ENCODE measurements at regions not wholly inside any gene's neighbourhood (a gene's known extent, or its start where the extent isn't known, plus 50 kb on each side); places are given as distances from the start of the nearest gene placed in this dataset.

- TF ChIP-seq, protein P1, sequence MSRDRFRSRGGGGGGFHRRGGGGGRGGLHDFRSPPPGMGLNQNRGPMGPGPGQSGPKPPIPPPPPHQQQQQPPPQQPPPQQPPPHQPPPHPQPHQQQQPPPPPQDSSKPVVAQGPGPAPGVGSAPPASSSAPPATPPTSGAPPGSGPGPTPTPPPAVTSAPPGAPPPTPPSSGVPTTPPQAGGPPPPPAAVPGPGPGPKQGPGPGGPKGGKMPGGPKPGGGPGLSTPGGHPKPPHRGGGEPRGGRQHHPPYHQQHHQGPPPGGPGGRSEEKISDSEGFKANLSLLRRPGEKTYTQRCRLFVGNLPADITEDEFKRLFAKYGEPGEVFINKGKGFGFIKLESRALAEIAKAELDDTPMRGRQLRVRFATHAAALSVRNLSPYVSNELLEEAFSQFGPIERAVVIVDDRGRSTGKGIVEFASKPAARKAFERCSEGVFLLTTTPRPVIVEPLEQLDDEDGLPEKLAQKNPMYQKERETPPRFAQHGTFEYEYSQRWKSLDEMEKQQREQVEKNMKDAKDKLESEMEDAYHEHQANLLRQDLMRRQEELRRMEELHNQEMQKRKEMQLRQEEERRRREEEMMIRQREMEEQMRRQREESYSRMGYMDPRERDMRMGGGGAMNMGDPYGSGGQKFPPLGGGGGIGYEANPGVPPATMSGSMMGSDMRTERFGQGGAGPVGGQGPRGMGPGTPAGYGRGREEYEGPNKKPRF (IDR thresholded peaks at IDR 0.05; ENCODE audit: low read depth, low read length), result no peak
- TF ChIP-seq, protein P2, sequence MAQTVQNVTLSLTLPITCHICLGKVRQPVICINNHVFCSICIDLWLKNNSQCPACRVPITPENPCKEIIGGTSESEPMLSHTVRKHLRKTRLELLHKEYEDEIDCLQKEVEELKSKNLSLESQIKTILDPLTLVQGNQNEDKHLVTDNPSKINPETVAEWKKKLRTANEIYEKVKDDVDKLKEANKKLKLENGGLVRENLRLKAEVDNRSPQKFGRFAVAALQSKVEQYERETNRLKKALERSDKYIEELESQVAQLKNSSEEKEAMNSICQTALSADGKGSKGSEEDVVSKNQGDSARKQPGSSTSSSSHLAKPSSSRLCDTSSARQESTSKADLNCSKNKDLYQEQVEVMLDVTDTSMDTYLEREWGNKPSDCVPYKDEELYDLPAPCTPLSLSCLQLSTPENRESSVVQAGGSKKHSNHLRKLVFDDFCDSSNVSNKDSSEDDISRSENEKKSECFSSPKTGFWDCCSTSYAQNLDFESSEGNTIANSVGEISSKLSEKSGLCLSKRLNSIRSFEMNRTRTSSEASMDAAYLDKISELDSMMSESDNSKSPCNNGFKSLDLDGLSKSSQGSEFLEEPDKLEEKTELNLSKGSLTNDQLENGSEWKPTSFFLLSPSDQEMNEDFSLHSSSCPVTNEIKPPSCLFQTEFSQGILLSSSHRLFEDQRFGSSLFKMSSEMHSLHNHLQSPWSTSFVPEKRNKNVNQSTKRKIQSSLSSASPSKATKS (CRISPR knock-in tag; IDR thresholded peaks at IDR 0.05), result no peak
- TF ChIP-seq ZBTB34 (CRISPR knock-in tag; IDR thresholded peaks at IDR 0.05) (no peak), NR3C1 (CRISPR knock-in tag; IDR thresholded peaks at IDR 0.05) (no peak), SMC3 (conservative IDR thresholded peaks at IDR 0.05; ENCODE audit: insufficient read depth, low read depth, low read length) (0 out of 2 replicates have a peak, but pooled peaks have one; percentile 21), FOXJ3 (CRISPR knock-in tag; IDR thresholded peaks at IDR 0.05) (no peak), BACH1 (tag; IDR thresholded peaks at IDR 0.05) (no peak), ARNT (IDR thresholded peaks at IDR 0.05) (no peak), U2AF2 (optimal IDR thresholded peaks at IDR 0.05; ENCODE audit: low read depth, low read length) (no peak), ZNF695 (CRISPR knock-in tag; IDR thresholded peaks at IDR 0.05) (no peak), NEUROD1 (IDR thresholded peaks at IDR 0.05; ENCODE audit: borderline replicate concordance, low read depth, low read length, partially characterized antibody) (no peak), KLF1 (tag; IDR thresholded peaks at IDR 0.05) (no peak), CTCF (IDR thresholded peaks at IDR 0.05 in 2 of 3, conservative IDR thresholded peaks at IDR 0.05 in 1 of 3; ENCODE audit: insufficient read depth in 2 of 3, low read depth in 1 of 3, low read length in 3 of 3) (peak; percentile 59 to 77 (median 60)), ZNF551 (CRISPR knock-in tag; IDR thresholded peaks at IDR 0.05) (no peak), ASH1L (IDR thresholded peaks at IDR 0.05; ENCODE audit: borderline replicate concordance, low read depth, partially characterized antibody) (no peak), THAP12 (CRISPR knock-in tag; IDR thresholded peaks at IDR 0.05) (no peak)
These were observed 336.9 kb upstream of the NPSR1 start (continued) for GRCh38 chr7:34320926-34321661.
